Esophagus (tissue), 2 donors: ENCODE measurements at regions not wholly inside any gene's neighbourhood (a gene's known extent, or its start where the extent isn't known, plus 50 kb on each side); places are given as distances from the start of the nearest gene placed in this dataset.

Source experiments
- H3K27ac ChIP-seq, 2 donors: one replicate each; pipeline ENCODE4 v1.5.1; 2013; ENCODE audit warnings: low read depth in 2 of 2, mild to moderate bottlenecking in 2 of 2, inconsistent platforms in 1 of 2, low read length in 1 of 2, moderate library complexity in 1 of 2
- H3K27me3 ChIP-seq, 2 donors: one replicate each; pipeline ENCODE4 v1.6.1; 2013; ENCODE audit warnings: low read length in 2 of 2, control low read depth in 1 of 2, mild to moderate bottlenecking in 1 of 2; ENCODE audit not compliant: insufficient read depth in 2 of 2, control insufficient read depth in 1 of 2
- H3K36me3 ChIP-seq, 2 donors: one replicate each; pipeline ENCODE4 v1.6.1; 2013; ENCODE audit warnings: low read length in 1 of 2; ENCODE audit not compliant: control insufficient read depth in 2 of 2, insufficient read depth in 2 of 2
- H3K4me1 ChIP-seq, 2 donors: one replicate each; pipeline ENCODE4 v1.6.1; 2013; ENCODE audit warnings: low read length in 1 of 2; ENCODE audit not compliant: control insufficient read depth in 2 of 2, insufficient read depth in 2 of 2
- H3K4me3 ChIP-seq, 2 donors: one replicate each; pipeline ENCODE4 v1.5.1; 2013; ENCODE audit warnings: low read length in 2 of 2, mild to moderate bottlenecking in 2 of 2, low read depth in 1 of 2, moderate library complexity in 1 of 2
- H3K9me3 ChIP-seq, 2 donors: one replicate each; pipeline ENCODE4 v1.6.1; 2013; ENCODE audit warnings: mild to moderate bottlenecking in 2 of 2, low read depth in 1 of 2, low read length in 1 of 2, moderate library complexity in 1 of 2; ENCODE audit not compliant: control insufficient read depth in 2 of 2, insufficient read depth in 1 of 2
- WGBS, 2 donors: extraction: QIAGEN DNeasy Blood & Tissue Kit; methylation state at CpG; one replicate each; pipeline ENCODE4 v1.1.7; 2013; 5-methylcytosine and 5-hydroxymethylcytosine counted together
- donor health status: healthy with polysubstance abuse.
- donor health status: Bipolar disorder and iron deficiency.

- no peaks in the 10 kb centered on the region for H3K27me3 ChIP-seq
- H3K9me3 ChIP-seq: no peaks in the 10 kb centered on the region
- H3K27ac ChIP-seq: no peak overlapping the region
- no peaks in the 10 kb centered on the region for H3K36me3 ChIP-seq
- 82 to 90% methylated on average over 2 of the region's 2 CpGs for WGBS, 2 donors
- no peak overlapping the region for H3K4me3 ChIP-seq
- no peaks in the 10 kb centered on the region for H3K4me1 ChIP-seq
These were observed 91.0 kb downstream of the SLC2A10 start for GRCh38 chr20:46800409-46800804.

GRCh38 chr20:46801003-46801702 is 91.7 kb downstream of the SLC2A10 start:
- H3K9me3 ChIP-seq: no peaks in the 10 kb centered on the region
- H3K36me3 ChIP-seq: no peaks in the 10 kb centered on the region
- no peak overlapping the region for H3K27ac ChIP-seq
- WGBS, 2 donors: 69 to 72% methylated on average over 12 of the region's 12 CpGs
- H3K4me1 ChIP-seq: no peaks in the 10 kb centered on the region
- H3K4me3 ChIP-seq: no peak overlapping the region
- no peaks in the 10 kb centered on the region for H3K27me3 ChIP-seq

GRCh38 chr20:46802722-46803121 is 91.9 kb upstream of the EYA2 start:
- no peaks in the 10 kb centered on the region for H3K4me1 ChIP-seq
- no peaks in the 10 kb centered on the region for H3K9me3 ChIP-seq
- no peak overlapping the region for H3K27ac ChIP-seq
- WGBS, 2 donors: 42 to 55% methylated on average over 5 of the region's 5 CpGs
- no peaks in the 10 kb centered on the region for H3K27me3 ChIP-seq
- no peaks in the 10 kb centered on the region for H3K36me3 ChIP-seq
- H3K4me3 ChIP-seq: no peak overlapping the region

- no peak overlapping the region for H3K27ac ChIP-seq
- H3K4me3 ChIP-seq: no peak overlapping the region
These were observed 91.3 kb upstream of the EYA2 start for GRCh38 chr20:46803123-46804020.

GRCh38 chr20:46804126-46804525 is 90.5 kb upstream of the EYA2 start:
- H3K36me3 ChIP-seq: no peaks in the 10 kb centered on the region

More at GRCh38 chr20:46803123-46804020, 91.3 kb upstream of the EYA2 start:
- H3K36me3 ChIP-seq: no peaks in the 10 kb centered on the region
- no peaks in the 10 kb centered on the region for H3K4me1 ChIP-seq
- WGBS, 2 donors: 79 to 87% methylated on average over 12 of the region's 12 CpGs
- no peaks in the 10 kb centered on the region for H3K27me3 ChIP-seq
- no peaks in the 10 kb centered on the region for H3K9me3 ChIP-seq

GRCh38 chr20:46805836-46806235 is 88.8 kb upstream of the EYA2 start:
- 94 to 97% methylated on average over 9 of the region's 9 CpGs for WGBS, 2 donors
- H3K27me3 ChIP-seq: no peaks in the 10 kb centered on the region
- H3K4me1 ChIP-seq: peaks cover 0 to 3% of the 10 kb centered on the region in 2 donors
- H3K4me3 ChIP-seq: no peak overlapping the region
- H3K9me3 ChIP-seq: no peaks in the 10 kb centered on the region
- no peak overlapping the region for H3K27ac ChIP-seq
- no peaks in the 10 kb centered on the region for H3K36me3 ChIP-seq

More at GRCh38 chr20:46804126-46804525, 90.5 kb upstream of the EYA2 start:
- Histone ChIP-seq H3K4me1 (no peaks in the 10 kb centered on the region), H3K9me3 (no peaks in the 10 kb centered on the region), H3K4me3 (no peak overlapping the region), H3K27me3 (no peaks in the 10 kb centered on the region), H3K27ac (no peak overlapping the region)
- WGBS, 2 donors: 92% methylated on average over 3 of the region's 3 CpGs

GRCh38 chr20:46807998-46808397 is 86.6 kb upstream of the EYA2 start:
- Histone ChIP-seq H3K4me3 (no peak overlapping the region), H3K36me3 (no peaks in the 10 kb centered on the region), H3K27me3 (peaks cover 0 to 6% of the 10 kb centered on the region in 2 donors), H3K9me3 (no peaks in the 10 kb centered on the region), H3K27ac (no peak overlapping the region), H3K4me1 (peaks cover 0 to 6% of the 10 kb centered on the region in 2 donors)
- 79 to 87% methylated on average over 6 of the region's 6 CpGs for WGBS, 2 donors

GRCh38 chr20:46808565-46808964 is 86.1 kb upstream of the EYA2 start:
- WGBS, 2 donors: 27 to 41% methylated on average over 1 of the region's 1 CpG
- Histone ChIP-seq H3K4me1 (peaks cover 0 to 6% of the 10 kb centered on the region in 2 donors), H3K9me3 (no peaks in the 10 kb centered on the region), H3K27me3 (peaks cover 0 to 6% of the 10 kb centered on the region in 2 donors), H3K27ac (no peak overlapping the region), H3K36me3 (no peaks in the 10 kb centered on the region), H3K4me3 (no peak overlapping the region)

- Histone ChIP-seq H3K36me3 (no peaks in the 10 kb centered on the region), H3K27me3 (peaks cover 0 to 6% of the 10 kb centered on the region in 2 donors), H3K4me1 (peaks cover 0 to 6% of the 10 kb centered on the region in 2 donors), H3K4me3 (no peak overlapping the region), H3K27ac (no peak overlapping the region), H3K9me3 (no peaks in the 10 kb centered on the region)
- 60% methylated on average over 12 of the region's 12 CpGs for WGBS, 2 donors
These were observed 84.8 kb upstream of the EYA2 start for GRCh38 chr20:46809706-46810360.
